Pons (tissue), 1 donor: ENCODE measurements at regions not wholly inside any gene's neighbourhood (a gene's known extent, or its start where the extent isn't known, plus 50 kb on each side); places are given as distances from the start of the nearest gene placed in this dataset.
"Not testable (repeated sequence)": the region's sequence is repeated elsewhere in the genome, so short reads cannot be mapped to it uniquely, and the experiment has no call there.

Source experiments
- DNase-seq: peaks from one replicate; pipeline ENCODE4 v3.0.0-alpha.2; 2016; ENCODE audit warnings: low spot score

GRCh38 chr6:15956205-15957106 lies 172.4 kb upstream of the MYLIP start:
- DNase-seq = no peak

DNA sequence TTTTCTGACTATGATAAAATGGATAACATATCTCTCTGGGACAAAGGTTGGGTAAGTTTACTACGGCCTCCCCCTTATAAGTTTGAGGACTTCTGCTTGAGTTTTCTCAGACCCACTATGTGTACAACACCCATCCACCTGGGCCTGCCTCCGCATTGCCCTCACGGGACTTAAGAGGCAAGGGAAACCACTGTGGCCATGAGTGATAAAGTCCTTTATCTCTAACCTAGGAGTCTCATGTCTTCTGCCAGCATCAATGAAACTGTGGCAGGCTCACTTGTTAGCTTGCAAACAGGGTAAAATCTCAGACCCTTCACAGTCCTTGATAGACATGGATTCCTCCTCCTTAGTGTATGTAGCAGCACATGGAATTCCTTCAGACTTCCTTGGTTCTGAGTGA lies 173.4 kb upstream of the MYLIP start:
- DNase-seq = no peak

DNA sequence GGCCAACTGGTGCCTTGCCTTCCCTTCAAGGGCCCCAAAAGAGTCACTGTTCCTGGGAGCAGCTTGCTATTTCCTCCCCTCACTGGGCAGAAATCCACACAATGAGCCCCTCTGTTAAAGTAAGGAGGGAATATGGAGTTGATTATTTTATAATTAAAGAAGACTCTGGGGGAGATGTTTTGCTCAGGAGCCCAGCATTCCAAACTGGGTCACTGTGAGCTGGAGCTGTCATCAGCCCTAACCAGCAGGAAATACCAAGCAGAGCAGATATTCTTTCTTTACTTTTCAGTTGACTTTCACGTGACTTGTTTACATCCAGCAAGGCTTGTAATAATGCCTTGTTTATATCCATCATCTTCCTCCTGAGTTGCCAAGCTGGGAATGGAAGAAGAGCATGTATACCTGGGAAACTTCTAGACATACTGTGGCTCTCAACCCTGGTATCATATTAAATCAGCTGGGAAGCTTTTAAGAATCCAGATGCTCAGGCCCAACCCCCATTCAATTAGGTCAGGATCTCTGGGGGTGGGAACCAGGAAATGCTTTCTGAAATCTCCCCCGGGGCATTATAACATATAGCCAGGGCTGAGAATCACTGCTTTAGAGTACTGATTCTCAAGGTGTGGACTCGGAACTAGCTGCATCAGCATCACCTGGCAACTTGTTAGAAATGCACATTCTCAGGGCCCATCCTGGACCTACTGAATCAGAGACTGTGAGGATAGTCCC lies 175.6 kb upstream of the MYLIP start:
- DNase-seq = no peak

DNA sequence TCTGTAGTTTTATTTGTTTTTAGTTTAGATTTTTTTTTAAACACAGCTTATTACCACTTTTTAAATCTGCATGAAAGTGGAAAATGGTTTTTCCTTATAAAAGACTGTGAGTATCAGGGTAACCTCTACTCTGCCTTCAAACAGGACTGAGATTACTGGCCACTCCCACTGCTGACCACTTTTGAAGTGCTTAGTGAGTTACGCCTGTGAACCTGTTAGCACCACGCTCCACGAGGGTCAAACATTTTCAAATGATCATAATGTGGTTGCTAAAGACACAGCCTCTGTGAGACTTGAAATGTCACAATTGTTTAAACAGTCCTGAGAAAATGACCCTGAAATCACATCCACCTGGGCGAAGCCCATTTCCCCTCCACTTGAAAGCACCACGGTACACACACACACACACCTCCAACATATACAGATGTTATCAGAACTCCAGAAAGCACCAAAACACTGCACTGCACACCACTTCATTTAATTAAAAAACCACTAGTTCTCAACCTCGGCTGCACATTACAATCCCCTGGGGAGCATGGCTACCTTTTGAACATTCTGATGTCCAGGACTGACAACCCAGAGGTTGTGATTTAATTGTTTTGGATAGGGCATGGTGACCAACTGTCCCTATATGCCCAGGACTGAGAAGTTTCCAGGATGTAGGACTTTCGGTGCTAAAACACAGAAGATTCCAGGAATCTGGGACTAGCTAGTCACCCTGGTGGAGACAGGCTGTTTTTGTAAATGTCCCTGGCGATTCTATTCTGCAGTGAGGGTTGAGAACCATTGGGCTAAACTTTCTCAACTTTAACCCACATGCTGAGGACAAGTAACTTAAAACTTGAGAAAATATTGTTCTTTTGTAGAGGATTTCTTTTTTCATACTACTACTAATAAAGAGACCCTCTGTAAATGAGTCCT lies 176.4 kb upstream of the MYLIP start:
- DNase-seq = no peak

DNA sequence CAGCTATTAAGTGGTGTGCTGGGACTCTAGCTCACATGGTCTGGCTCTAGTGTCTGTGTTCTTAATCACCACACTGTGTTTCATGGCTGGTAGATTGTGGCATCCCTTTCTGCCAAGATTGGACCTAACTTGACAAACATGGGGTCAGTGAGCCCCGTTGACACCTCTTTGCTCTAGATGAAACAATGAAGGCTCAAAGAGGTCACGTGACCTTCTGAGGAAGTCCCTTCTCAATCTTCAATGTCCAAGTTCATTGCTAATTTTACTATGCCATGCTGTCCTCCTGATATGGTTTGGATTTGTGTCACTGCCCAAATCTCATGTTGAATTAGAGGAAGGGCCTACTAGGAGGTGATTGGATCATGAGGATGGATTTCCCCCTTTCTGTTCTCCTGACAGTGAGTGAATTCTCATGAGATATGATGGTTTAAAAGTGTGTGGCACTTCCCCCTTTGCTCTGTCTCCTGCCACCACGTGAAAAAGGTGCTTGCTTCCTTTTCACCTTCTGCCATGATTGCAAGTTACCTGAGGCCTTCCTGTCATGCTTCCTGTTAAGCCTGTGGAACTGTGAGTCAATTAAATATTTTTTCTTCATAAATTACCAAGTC lies 177.8 kb upstream of the MYLIP start:
- no peak for DNase-seq

DNA sequence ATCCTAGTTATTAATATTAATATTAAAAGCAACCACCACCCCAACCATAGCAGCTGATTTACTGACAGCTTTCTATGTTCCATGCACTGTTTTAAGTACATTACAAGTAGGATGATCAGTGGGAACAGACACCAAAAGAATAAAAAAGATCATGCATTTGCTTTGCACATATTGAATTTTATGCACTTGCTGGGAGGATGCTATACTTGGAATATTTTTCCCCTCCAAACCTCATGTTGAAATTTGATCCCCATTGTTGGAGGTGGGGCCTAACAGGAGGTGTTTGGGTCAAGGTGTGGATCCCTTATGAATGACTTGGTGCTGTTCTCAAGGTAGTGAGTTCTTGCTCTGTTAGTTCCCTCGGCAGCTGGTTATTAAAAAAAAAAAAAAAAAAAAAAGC lies 178.9 kb upstream of the MYLIP start:
- DNase-seq = no peak

DNA sequence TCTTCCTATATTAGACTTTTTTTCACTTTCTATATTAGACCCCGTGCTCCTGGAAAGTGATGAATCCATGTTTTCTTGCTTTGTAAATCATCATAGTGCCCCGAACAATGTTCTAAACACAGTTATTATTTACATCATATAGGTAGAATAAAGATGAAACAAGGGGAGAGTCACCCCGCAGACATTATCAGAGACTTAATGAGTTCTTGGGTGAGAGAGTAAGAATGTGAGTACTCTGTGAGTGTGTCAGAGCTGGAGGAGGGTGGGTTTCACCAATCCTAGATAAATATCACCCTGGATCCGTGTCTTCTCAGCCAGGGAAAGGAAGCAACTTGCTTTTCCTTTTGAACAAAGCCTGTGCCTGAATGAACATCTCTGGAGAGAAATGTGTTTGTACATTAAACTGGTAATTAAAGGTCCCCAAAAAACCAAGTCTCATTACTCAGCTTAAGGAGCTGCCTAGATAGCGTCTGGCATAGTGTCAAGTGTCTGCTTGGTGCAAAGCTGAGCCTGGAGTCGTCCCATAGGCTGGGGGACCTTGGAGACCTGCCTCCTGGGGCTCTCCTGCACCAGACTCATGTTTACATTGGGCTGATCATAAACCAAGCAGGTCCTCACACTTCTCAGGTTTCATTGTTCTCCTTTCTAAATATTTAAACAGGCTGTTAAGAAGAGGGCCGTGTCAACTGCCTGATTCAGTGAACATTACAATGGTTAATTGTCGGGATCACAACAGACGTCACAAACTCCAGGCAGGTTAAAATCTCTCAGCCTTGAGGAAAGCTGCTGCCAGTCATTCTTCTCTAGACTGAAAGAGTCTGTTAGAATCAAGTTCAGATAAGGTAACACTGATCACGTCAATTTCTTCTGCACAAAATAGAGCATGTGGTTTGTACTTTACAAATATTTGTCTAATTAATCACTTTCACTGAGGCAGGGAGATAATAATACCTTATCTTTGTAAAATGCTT lies 179.7 kb upstream of the MYLIP start:
- DNase-seq = no peak

DNA sequence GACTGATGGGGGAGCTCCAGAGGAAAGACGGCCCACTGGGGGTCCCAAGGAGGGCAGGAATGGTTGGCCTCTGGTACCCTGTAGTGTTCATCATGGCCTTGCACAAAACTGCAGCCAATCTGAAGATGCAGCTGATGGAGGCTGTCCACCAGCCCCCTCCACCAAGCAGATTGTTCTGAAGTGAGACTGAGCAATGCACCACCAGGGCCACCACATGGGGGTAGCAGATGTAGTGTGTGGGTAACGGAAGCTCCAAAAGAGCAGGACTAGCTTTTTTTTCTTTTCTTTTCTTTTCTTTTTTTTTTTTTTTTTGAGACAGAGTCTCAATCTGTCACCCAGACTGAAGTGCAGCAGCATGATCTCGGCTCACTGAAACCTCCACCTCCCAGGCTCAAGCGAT lies 181.0 kb upstream of the MYLIP start:
- DNase-seq = no peak

- no peak for DNase-seq
These were observed 181.4 kb upstream of the MYLIP start for GRCh38 chr6:15947436-15947835.

DNA sequence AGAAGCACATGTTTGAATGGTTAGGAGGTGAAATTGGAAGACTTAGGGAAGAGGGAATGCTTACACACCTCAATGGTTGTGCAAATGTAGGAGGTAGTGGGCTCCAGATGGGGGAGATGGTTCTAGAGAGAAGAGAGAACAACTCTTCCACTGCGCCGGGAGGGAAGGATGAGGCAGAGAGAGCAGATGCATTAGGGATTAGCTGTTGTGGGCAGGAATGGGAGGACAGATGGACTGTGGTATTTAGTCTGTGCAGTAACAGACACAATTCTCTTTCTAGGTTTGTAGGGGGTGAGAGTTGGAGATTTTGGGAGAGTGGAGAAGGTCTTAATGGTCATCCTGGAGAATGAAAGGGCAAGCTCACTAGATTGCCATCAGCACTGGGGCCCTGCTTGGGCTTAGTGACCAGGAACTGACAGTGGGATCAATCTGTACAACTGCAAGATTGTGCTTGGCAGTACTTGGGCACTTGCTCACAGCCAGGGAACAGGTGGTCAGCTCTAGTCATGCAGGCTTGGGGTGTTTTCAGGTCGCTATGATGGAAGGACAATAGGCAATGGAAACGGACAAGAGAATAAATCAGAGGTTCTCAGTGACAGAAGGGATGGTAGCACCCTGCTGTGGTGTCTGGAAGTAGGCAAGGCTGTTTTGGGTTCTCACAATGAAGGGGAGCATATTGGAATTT lies 182.0 kb upstream of the MYLIP start:
- DNase-seq = no peak

GRCh38 chr6:15945593-15946159 lies 183.2 kb upstream of the MYLIP start:
- DNase-seq = no peak

GRCh38 chr6:15943423-15943822 lies 185.5 kb upstream of the MYLIP start:
- no peak for DNase-seq

DNA sequence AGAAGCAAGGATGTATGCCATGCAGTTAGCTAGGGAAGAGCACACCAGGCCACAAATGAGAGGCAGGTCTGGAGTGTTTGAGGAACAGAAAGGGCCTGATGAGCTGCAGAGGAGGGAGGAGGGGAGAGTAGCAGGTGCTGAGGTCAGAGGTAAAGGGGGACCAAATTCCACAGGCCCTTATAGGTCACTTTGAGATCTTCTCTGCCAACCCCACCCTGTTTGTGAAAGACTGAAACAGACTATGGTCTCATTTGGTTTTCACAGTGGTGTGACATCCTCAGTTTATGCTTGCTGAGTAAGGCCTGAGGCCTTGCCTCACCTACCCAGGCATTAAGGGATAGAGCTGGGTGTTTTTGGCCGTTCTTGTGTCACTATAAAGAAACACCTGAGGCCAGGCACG lies 187.7 kb upstream of the MYLIP start:
- no peak for DNase-seq

DNA sequence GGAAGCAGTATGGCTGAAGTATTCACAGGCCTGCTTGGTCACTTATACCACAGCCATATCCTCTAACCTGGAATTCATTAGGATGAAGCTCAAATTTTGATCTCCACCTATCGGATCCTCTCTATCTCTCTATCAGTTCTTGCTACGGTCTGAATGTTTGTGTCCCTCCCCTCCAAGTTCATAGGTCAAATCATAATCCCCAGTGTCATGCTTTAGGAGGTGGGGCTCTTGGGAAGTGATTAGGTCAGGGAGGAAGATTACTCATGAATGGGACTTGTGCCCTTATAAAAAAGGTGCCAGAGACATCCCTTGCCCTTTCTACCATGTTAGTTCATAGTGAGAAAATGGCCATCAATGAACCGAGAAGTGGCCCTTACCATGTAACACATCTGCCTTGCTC lies 190.8 kb upstream of the MYLIP start:
- DNase-seq = no peak

- no peak for DNase-seq
These were observed 191.3 kb upstream of the MYLIP start for GRCh38 chr6:15937602-15938001.

- no peak for DNase-seq
These were observed 192.4 kb upstream of the MYLIP start for GRCh38 chr6:15936503-15936902.

GRCh38 chr6:15935661-15936060 lies 193.2 kb upstream of the MYLIP start:
- DNase-seq = no peak

- DNase-seq = not testable (repeated sequence)
These were observed 197.2 kb upstream of the MYLIP start for GRCh38 chr6:15931697-15932096.

- no peak for DNase-seq
These were observed 198.7 kb upstream of the MYLIP start for GRCh38 chr6:15930207-15930606.

DNA sequence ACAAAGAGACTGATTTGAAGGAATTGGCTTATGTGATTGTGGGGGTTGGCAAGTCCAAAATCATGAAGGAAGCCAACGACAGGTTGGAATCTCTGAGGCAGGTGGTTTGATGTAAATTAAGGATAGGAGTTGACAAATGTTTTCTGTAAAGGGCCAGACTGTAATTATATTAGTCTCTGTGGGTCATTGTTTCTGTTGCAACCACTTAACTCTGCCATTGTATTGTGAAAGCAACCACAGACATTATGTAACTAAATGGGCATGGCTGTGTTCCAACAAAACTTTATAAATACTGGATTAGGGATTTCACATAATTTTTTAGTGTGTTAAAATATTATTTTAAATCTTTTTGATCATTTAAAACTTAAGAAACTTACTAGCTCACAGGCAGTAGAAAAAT lies 199.2 kb upstream of the MYLIP start:
- no peak for DNase-seq
